Dedifferentiated amniotic fluid mesenchymal stem cell (primary cell): ENCODE measurements at regions not wholly inside any gene's neighbourhood (a gene's known extent, or its start where the extent isn't known, plus 50 kb on each side); places are given as distances from the start of the nearest gene placed in this dataset.

Source experiments
- DNase-seq: peaks from one replicate; pipeline ENCODE4 v3.0.0-alpha.2; 2016; ENCODE audit errors: extremely low spot score

GRCh38 chr15:97597801-97598200 lies 362.7 kb upstream of the ARRDC4 start:
- DNase-seq, result no peak

- no peak for DNase-seq
These were observed 362.1 kb upstream of the ARRDC4 start for GRCh38 chr15:97598353-97598798.

- DNase-seq, result no peak
These were observed 360.3 kb upstream of the ARRDC4 start for GRCh38 chr15:97600190-97600589.

- no peak for DNase-seq
These were observed 355.8 kb upstream of the ARRDC4 start for GRCh38 chr15:97604677-97605076.

GRCh38 chr15:97615114-97615513 lies 345.4 kb upstream of the ARRDC4 start:
- DNase-seq, result no peak

GRCh38 chr15:97623091-97623661 lies 337.3 kb upstream of the ARRDC4 start:
- no peak for DNase-seq

GRCh38 chr15:97627634-97628033 lies 332.9 kb upstream of the ARRDC4 start:
- no peak for DNase-seq

GRCh38 chr15:97645758-97646157 lies 314.7 kb upstream of the ARRDC4 start:
- DNase-seq, result no peak

- no peak for DNase-seq
These were observed 311.8 kb upstream of the ARRDC4 start for GRCh38 chr15:97648728-97649127.

GRCh38 chr15:97652041-97652440 lies 308.5 kb upstream of the ARRDC4 start:
- DNase-seq, result no peak

GRCh38 chr15:97652700-97653167 lies 307.8 kb upstream of the ARRDC4 start:
- DNase-seq, result no peak

GRCh38 chr15:97653896-97654295 lies 306.6 kb upstream of the ARRDC4 start:
- no peak for DNase-seq

GRCh38 chr15:97654481-97655076 lies 305.9 kb upstream of the ARRDC4 start:
- no peak for DNase-seq

GRCh38 chr15:97661796-97662195 lies 298.7 kb upstream of the ARRDC4 start:
- no peak for DNase-seq

GRCh38 chr15:97672586-97672985 lies 287.9 kb upstream of the ARRDC4 start:
- no peak for DNase-seq

- no peak for DNase-seq
These were observed 281.8 kb upstream of the ARRDC4 start for GRCh38 chr15:97678656-97679055.

- DNase-seq, result no peak
These were observed 281.3 kb upstream of the ARRDC4 start for GRCh38 chr15:97679106-97679688.

- no peak for DNase-seq
These were observed 279.8 kb upstream of the ARRDC4 start for GRCh38 chr15:97680606-97681220.

GRCh38 chr15:97683831-97684230 lies 276.7 kb upstream of the ARRDC4 start:
- DNase-seq, result no peak

- DNase-seq, result no peak
These were observed 276.3 kb upstream of the ARRDC4 start for GRCh38 chr15:97684249-97684648.

GRCh38 chr15:97686324-97686723 lies 274.2 kb upstream of the ARRDC4 start:
- DNase-seq, result no peak

- DNase-seq, result no peak
These were observed 272.8 kb upstream of the ARRDC4 start for GRCh38 chr15:97687654-97688053.

- no peak for DNase-seq
These were observed 272.3 kb upstream of the ARRDC4 start for GRCh38 chr15:97688177-97688576.
